Parathyroid adenoma (tissue), 2 donors: ENCODE measurements at regions not wholly inside any gene's neighbourhood (a gene's known extent, or its start where the extent isn't known, plus 50 kb on each side); places are given as distances from the start of the nearest gene placed in this dataset.

Source experiments
- H2AFZ ChIP-seq: fragments of 300-600 bp; sonication (generic); one replicate; pipeline ENCODE4 v1.7.0; 2017; ENCODE audit warnings: antibody characterized with exemption, mild to moderate bottlenecking
- H3K27ac ChIP-seq: fragments of 300-600 bp; sonication (generic); one replicate; pipeline ENCODE4 v1.7.0; 2017
- H3K27me3 ChIP-seq: fragments of 300-600 bp; sonication (generic); one replicate; pipeline ENCODE4 v1.7.0; 2017; ENCODE audit warnings: low read length; ENCODE audit not compliant: control insufficient read depth, insufficient read depth
- H3K36me3 ChIP-seq: fragments of 300-600 bp; sonication (generic); one replicate; pipeline ENCODE4 v1.7.0; 2017; ENCODE audit warnings: low read length; ENCODE audit not compliant: control insufficient read depth, insufficient read depth
- H3K4me1 ChIP-seq: fragments of 300-600 bp; sonication (generic); one replicate; pipeline ENCODE4 v1.7.0; 2017; ENCODE audit warnings: control low read depth
- H3K4me2 ChIP-seq: fragments of 300-600 bp; sonication (generic); one replicate; pipeline ENCODE4 v1.7.0; 2017; ENCODE audit warnings: low read length
- H3K4me3 ChIP-seq: fragments of 300-600 bp; sonication (generic); one replicate; pipeline ENCODE4 v1.7.0; 2017; ENCODE audit warnings: low read depth, low read length
- H3K79me2 ChIP-seq: fragments of 300-600 bp; sonication (generic); one replicate; pipeline ENCODE4 v1.7.0; 2017; ENCODE audit warnings: control low read depth
- H3K9ac ChIP-seq: fragments of 300-600 bp; sonication (generic); one replicate; pipeline ENCODE4 v1.7.0; 2017; ENCODE audit warnings: mild to moderate bottlenecking
- H3K9me3 ChIP-seq: fragments of 300-600 bp; sonication (generic); one replicate; pipeline ENCODE4 v1.7.0; 2017; ENCODE audit warnings: low read length; ENCODE audit not compliant: control insufficient read depth
- TF ChIP-seq, protein P1 (sequence below): fragments of 300-600 bp; sonication (generic); IDR thresholded peaks from one replicate; pipeline ENCODE4 v1.7.0; 2017; ENCODE audit warnings: antibody characterized with exemption, mild to moderate bottlenecking
- donor health status: primary hyperparathyroidism.

DNA sequence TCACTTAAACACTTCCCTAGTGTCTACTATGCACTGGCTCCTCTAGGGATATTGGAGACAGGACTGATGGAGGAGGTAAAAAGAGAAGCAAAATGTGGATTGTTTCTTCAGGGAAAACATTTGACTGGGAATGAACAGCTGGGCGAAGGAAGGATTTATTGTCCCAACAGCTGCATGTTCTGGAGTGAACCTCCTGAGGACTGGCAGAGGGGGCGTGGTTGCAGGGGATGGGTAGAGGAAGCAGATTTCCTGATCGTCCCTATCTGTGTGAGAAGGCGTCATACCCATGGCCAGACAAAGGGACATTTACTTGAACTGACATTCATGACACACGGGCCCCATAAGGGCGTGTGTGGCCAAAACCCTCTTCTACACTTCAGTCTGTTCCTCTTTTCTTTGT, 321.5 kb downstream of the MAP2K4 start:
- no peaks in the 10 kb centered on the region for H3K9me3 ChIP-seq
- H3K27ac ChIP-seq, result no peak overlapping the region
- H3K4me2 ChIP-seq, result no peak overlapping the region
- no peaks in the 10 kb centered on the region for H3K27me3 ChIP-seq
- H2AFZ ChIP-seq, result no peak overlapping the region
- H3K9ac ChIP-seq, result no peak overlapping the region
- TF ChIP-seq, protein P1, sequence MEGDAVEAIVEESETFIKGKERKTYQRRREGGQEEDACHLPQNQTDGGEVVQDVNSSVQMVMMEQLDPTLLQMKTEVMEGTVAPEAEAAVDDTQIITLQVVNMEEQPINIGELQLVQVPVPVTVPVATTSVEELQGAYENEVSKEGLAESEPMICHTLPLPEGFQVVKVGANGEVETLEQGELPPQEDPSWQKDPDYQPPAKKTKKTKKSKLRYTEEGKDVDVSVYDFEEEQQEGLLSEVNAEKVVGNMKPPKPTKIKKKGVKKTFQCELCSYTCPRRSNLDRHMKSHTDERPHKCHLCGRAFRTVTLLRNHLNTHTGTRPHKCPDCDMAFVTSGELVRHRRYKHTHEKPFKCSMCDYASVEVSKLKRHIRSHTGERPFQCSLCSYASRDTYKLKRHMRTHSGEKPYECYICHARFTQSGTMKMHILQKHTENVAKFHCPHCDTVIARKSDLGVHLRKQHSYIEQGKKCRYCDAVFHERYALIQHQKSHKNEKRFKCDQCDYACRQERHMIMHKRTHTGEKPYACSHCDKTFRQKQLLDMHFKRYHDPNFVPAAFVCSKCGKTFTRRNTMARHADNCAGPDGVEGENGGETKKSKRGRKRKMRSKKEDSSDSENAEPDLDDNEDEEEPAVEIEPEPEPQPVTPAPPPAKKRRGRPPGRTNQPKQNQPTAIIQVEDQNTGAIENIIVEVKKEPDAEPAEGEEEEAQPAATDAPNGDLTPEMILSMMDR, result no peak
- no peaks in the 10 kb centered on the region for H3K79me2 ChIP-seq
- no peak overlapping the region for H3K4me3 ChIP-seq
- no peaks in the 10 kb centered on the region for H3K36me3 ChIP-seq
- H3K4me1 ChIP-seq, result no peaks in the 10 kb centered on the region

DNA sequence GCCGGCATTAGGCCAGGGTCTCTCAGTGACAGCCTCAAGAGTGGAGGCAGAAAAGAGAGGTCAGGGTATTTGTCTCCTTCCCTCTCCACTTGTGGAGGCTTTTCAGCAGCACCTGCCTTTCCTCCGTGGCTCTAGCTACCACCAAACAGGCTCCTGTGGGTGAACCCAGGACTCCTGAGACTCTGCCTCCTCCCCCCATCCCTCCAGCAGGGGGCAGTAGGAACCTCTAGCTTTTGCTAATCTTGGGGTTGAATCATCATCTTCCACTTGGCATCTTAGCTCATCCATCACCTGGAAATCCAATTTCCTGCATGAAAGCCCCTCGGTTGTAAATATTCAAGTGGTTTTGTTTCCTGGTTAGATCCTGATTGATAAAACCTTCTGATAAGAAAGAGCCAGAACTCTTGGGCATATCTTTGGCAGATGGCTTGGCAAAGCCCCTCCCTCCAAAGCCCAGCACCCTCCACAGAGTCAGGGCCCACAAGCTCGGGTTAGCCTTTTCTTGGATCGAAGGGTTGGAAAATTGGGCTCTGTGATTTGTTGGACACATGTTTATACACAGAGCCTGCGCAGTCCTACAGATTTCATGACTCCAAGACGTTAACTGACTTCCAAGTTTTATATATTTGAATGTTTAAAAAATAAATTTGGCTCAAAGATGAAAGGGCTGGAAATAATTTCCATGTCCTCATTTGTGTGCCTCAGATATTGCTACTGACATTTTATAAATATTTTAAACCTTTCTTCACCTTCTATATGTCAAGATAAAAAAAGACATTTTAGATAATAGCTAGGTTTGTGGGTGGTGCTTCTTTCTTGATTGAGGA, 322.1 kb downstream of the MAP2K4 start:
- Histone ChIP-seq H3K4me3 (no peak overlapping the region), H3K4me2 (no peak overlapping the region), H3K36me3 (no peaks in the 10 kb centered on the region), H3K9me3 (no peaks in the 10 kb centered on the region), H3K9ac (no peak overlapping the region), H3K79me2 (no peaks in the 10 kb centered on the region), H3K4me1 (no peaks in the 10 kb centered on the region), H3K27ac (no peak overlapping the region), H2AFZ (no peak overlapping the region), H3K27me3 (no peaks in the 10 kb centered on the region)
- TF ChIP-seq, protein P1, result peak; percentile 20

DNA sequence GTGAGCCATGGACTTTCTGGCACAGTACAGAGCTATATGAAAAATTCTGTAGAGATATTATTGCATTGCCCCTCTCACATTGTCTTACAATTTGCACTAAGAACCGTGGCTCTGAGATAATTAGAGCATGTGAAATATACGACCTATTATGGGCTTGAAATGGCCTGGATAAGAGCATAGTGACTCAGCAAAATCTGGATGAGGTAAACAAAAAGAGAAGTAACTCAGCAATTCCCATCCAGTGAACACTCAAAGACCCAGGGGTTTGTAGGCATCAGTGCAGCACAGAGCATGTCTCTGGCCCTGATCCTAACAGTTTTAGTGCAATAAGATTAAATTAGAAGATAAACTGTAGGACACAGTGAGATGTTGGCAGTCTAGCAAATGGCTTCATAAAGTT, 317.2 kb upstream of the MYOCD start:
- no peak overlapping the region for H2AFZ ChIP-seq
- TF ChIP-seq, protein P1, result no peak

DNA sequence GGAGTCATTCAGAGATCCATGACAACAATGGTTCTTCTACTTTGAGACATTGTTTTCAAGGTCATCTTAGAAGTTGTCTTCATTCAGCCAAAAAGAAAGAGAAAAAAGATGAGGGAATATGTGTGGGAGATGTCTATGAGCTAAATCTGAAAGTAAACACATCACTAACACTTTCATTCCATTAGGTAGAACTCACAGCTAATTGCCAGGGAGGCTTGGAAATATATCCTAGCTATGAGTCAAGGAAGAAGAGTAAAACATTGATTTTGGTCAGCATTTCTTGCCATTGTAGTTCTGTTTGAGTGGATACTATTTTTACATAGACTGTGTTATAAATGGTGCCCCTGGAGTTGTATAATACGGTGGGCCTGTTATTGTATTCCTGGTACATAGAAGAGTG, 316.4 kb upstream of the MYOCD start:
- Histone ChIP-seq H3K4me2 (no peak overlapping the region), H3K27ac (no peak overlapping the region), H3K27me3 (no peaks in the 10 kb centered on the region), H2AFZ (no peak overlapping the region), H3K9ac (no peak overlapping the region), H3K36me3 (no peaks in the 10 kb centered on the region), H3K4me3 (no peak overlapping the region), H3K79me2 (no peaks in the 10 kb centered on the region), H3K4me1 (no peaks in the 10 kb centered on the region), H3K9me3 (no peaks in the 10 kb centered on the region)
- TF ChIP-seq, protein P1, result no peak

More for the DNA sequence above, 317.2 kb upstream of the MYOCD start:
- Histone ChIP-seq H3K9ac (no peak overlapping the region), H3K4me2 (no peak overlapping the region), H3K79me2 (no peaks in the 10 kb centered on the region), H3K9me3 (no peaks in the 10 kb centered on the region), H3K36me3 (no peaks in the 10 kb centered on the region), H3K27ac (no peak overlapping the region), H3K4me1 (no peaks in the 10 kb centered on the region), H3K27me3 (no peaks in the 10 kb centered on the region), H3K4me3 (no peak overlapping the region)

DNA sequence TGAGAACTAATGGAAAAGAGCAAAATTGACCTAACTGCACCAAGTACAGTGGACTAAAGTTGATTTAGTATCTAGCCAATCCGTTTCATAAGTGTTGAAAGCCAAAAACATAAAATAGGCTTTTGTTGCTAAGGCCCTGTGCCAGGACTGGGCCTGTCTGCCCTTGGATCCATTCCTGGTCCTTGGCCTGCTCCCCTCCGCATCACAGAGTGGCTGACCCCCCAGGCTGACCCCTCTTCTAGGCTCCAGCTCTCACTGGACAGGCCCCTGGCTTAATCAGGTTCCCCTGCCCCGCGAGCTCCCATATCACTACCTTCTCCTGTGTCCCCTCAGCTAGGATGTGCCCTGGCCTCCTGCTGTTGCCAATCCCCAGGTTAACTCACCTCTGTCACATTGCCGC, 313.6 kb upstream of the MYOCD start:
- no peak overlapping the region for H3K9ac ChIP-seq
- H3K4me2 ChIP-seq, result no peak overlapping the region
- no peaks in the 10 kb centered on the region for H3K79me2 ChIP-seq
- no peak overlapping the region for H2AFZ ChIP-seq
- TF ChIP-seq, protein P1, result no peak
- H3K36me3 ChIP-seq, result no peaks in the 10 kb centered on the region
- no peak overlapping the region for H3K27ac ChIP-seq
- H3K27me3 ChIP-seq, result no peaks in the 10 kb centered on the region
- no peaks in the 10 kb centered on the region for H3K9me3 ChIP-seq
- H3K4me1 ChIP-seq, result no peaks in the 10 kb centered on the region
- H3K4me3 ChIP-seq, result no peak overlapping the region
